K562 (cell line): ENCODE measurements at regions not wholly inside any gene's neighbourhood (a gene's known extent, or its start where the extent isn't known, plus 50 kb on each side); places are given as distances from the start of the nearest gene placed in this dataset.

Experiments
- BMI1 ChIP-seq: fragments of 150-350 bp; IDR thresholded peaks from 2 replicates; pipeline ENCODE4 v1.6.1; 2014; ENCODE audit warnings: low read length
- ESRRA ChIP-seq: fragments of 450-650 bp; IDR thresholded peaks from 2 replicates; pipeline ENCODE4 v1.6.1; 2014; ENCODE audit warnings: low read depth, mild to moderate bottlenecking, moderate library complexity, borderline replicate concordance
- HNRNPK ChIP-seq: fragments of 200-400 bp; formaldehyde crosslinking; IDR thresholded peaks from one replicate; pipeline ENCODE4 v1.6.1; 2018; ENCODE audit warnings: mild to moderate bottlenecking, low read depth, low read length; ENCODE audit not compliant: poor library complexity, severe bottlenecking
- KLF6 ChIP-seq: fragments of 250-450 bp; sonication (Bioruptor Pico); IDR thresholded peaks from 2 replicates; pipeline ENCODE4 v1.4.0; 2020; ENCODE audit warnings: mild to moderate bottlenecking, moderate library complexity, borderline replicate concordance
- MAFK ChIP-seq: IDR thresholded peaks from 2 replicates; pipeline ENCODE4 v1.6.1; 2011; ENCODE audit warnings: low read length, improper control_type of control experiment
- MCM7 ChIP-seq, 2 experiments: fragments of 450-650 bp; IDR thresholded peaks; 2 replicates each; pipeline ENCODE4 v1.6.1; 2016 to 2018
- PATZ1 ChIP-seq: fragments of 250-450 bp; sonication (Bioruptor Pico); IDR thresholded peaks from 2 replicates; pipeline ENCODE4 v1.5.0; 2020; ENCODE audit warnings: mild to moderate bottlenecking, borderline replicate concordance
- POLR2A ChIP-seq: fragments of 450-650 bp; conservative IDR thresholded peaks from 2 replicates; pipeline ENCODE4 v1.6.1; 2016
- PURB ChIP-seq: sonication (generic); formaldehyde crosslinking; IDR thresholded peaks from 2 replicates; pipeline ENCODE4 v1.9.0; 2021; ENCODE audit warnings: low read depth, mild to moderate bottlenecking, missing genetic modification reagents
- RBM17 ChIP-seq: fragments of 200-400 bp; formaldehyde crosslinking; IDR thresholded peaks from 2 replicates; pipeline ENCODE4 v1.6.1; 2017; ENCODE audit warnings: low read depth, mild to moderate bottlenecking, low read length, borderline replicate concordance
- SIN3A ChIP-seq, 2 experiments: fragments of 150-350 bp in 1 of 2; IDR thresholded peaks; 2 replicates each; pipeline ENCODE4 v1.6.1; 2011 to 2016; ENCODE audit warnings: borderline replicate concordance in 2 of 2, low read depth in 2 of 2, low read length in 2 of 2, mild to moderate bottlenecking in 2 of 2, moderate library complexity in 2 of 2; ENCODE audit not compliant: control insufficient read depth in 1 of 2
- SMAD3 ChIP-seq: fragments of 450-650 bp; formaldehyde crosslinking; conservative IDR thresholded peaks from 2 replicates; pipeline ENCODE4 v1.4.0; 2020; ENCODE audit warnings: mild to moderate bottlenecking
- TFAM ChIP-seq: fragments of 250-450 bp; sonication (Bioruptor Pico); conservative IDR thresholded peaks from 2 replicates; pipeline ENCODE4 v1.5.0; 2021; ENCODE audit warnings: mild to moderate bottlenecking, moderate library complexity

- TF ChIP-seq SMAD3 (CRISPR knock-in tag) (no peak), MAFK (no peak), SIN3A (IDR thresholded peaks at IDR 0.05; ENCODE audit: borderline replicate concordance in 2 of 2, control insufficient read depth in 1 of 2, low read depth in 2 of 2, low read length in 2 of 2) (no peak), RBM17 (no peak), ESRRA (no peak), PATZ1 (no peak), KLF6 (CRISPR knock-in tag) (no peak), POLR2A (no peak), MCM7 (IDR thresholded peaks at IDR 0.05) (no peak), TFAM (no peak), PURB (CRISPR knock-in tag) (no peak), BMI1 (no peak), HNRNPK (no peak)
Observed at GRCh38 chr13:99864627-99864990, 107.0 kb downstream of the ZIC5 start.
